ENCODE measurements at regions not wholly inside any gene's neighbourhood (a gene's known extent, or its start where the extent isn't known, plus 50 kb on each side); places are given as distances from the start of the nearest gene placed in this dataset.
A peak's percentile ranks its signal among the peaks of the same experiment; 100 is the strongest.

DNA sequence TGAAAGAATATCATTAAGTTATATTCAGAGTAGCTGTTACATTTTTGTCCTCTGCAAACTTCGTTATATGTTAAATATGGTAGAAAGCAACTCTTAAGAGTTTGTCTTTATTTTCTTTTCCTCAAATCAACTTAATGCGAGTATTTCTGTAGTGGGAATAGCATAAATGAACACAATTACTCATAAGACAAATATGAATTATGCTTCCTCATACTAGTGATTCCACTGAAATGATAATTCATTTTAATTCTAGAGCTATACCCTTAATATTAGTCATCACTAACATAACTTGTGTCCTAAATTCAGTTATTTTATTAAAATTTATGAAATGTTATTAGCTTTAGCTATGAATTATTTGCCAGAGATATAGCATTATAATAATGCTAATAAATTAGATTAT, 820.6 kb upstream of the KCND2 start:
- Histone ChIP-seq H3K9me3 (replicated peaks; ENCODE audit: control insufficient read depth, low read depth, low read length) (no peaks in the 10 kb centered on the region), H3K4me3 (ENCODE audit: low read length) (no peak overlapping the region), H3K4me1 (ENCODE audit: control insufficient read depth, insufficient read depth, low read length) (no peaks in the 10 kb centered on the region), H3K27ac (ENCODE audit: low read length) (no peak overlapping the region), H3K36me3 (ENCODE audit: control insufficient read depth, insufficient read depth, low read length) (no peaks in the 10 kb centered on the region), H3K27me3 (ENCODE audit: control insufficient read depth, insufficient read depth, low read length) (no peaks in the 10 kb centered on the region)
- no peak for DNase-seq
- no CpG with 5 or more reads among the region's 2 CpGs for WGBS (ENCODE audit: insufficient coverage)

GRCh38 chr7:119465798-119466305, 807.1 kb upstream of the KCND2 start:
- no peaks in the 10 kb centered on the region for H3K36me3 ChIP-seq (ENCODE audit: control insufficient read depth, insufficient read depth, low read length)
- no peaks in the 10 kb centered on the region for H3K27me3 ChIP-seq (ENCODE audit: control insufficient read depth, insufficient read depth, low read length)
- no peaks in the 10 kb centered on the region for H3K9me3 ChIP-seq (replicated peaks; ENCODE audit: control insufficient read depth, low read depth, low read length)
- H3K4me1 ChIP-seq (ENCODE audit: control insufficient read depth, insufficient read depth, low read length): no peaks in the 10 kb centered on the region
- H3K27ac ChIP-seq (ENCODE audit: low read length): no peak overlapping the region
- no peak overlapping the region for H3K4me3 ChIP-seq (ENCODE audit: low read length)
- DNase-seq: no peak
- WGBS (ENCODE audit: insufficient coverage): no CpG with 5 or more reads among the region's 1 CpG

DNA sequence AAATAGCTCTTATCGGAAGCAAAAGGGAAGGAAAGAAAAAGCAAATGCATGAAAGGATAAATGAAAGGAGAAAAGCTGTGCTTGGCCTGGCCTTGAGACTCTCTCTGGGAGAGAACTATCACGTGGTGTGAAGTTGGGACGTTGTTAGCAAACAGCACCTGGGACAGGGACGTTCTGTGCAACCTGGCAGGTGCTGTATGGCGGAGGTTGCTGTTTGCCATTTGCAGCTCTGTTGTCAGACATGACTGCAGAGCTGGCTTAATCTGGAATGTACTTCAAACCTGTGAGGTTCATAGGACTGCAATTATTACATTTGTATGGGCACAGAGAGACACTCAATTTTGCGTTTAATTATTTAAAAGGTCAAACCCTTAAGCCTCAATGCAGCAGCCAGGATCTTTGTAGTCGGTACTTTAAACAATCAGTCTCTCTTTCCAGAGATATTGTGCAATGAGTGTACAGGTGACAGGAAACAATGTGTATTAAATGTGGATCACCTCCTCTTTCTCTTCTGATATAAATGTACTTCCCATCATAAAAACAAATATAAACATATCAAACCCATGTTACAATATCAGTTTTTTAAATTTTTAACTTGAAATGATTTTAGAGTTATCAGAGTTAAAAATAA, 800.5 kb upstream of the KCND2 start:
- 26% methylated on average over 5 of the region's 7 CpGs for WGBS (ENCODE audit: insufficient coverage)
- Histone ChIP-seq H3K27ac (ENCODE audit: low read length) (no peak overlapping the region), H3K4me3 (ENCODE audit: low read length) (no peak overlapping the region), H3K4me1 (ENCODE audit: control insufficient read depth, insufficient read depth, low read length) (no peaks in the 10 kb centered on the region), H3K9me3 (replicated peaks; ENCODE audit: control insufficient read depth, low read depth, low read length) (no peaks in the 10 kb centered on the region), H3K27me3 (ENCODE audit: control insufficient read depth, insufficient read depth, low read length) (no peaks in the 10 kb centered on the region), H3K36me3 (ENCODE audit: control insufficient read depth, insufficient read depth, low read length) (no peaks in the 10 kb centered on the region)
- no peak for DNase-seq

- H3K9me3 ChIP-seq (replicated peaks; ENCODE audit: control insufficient read depth, low read depth, low read length): no peaks in the 10 kb centered on the region
- no peaks in the 10 kb centered on the region for H3K27me3 ChIP-seq (ENCODE audit: control insufficient read depth, insufficient read depth, low read length)
- no peaks in the 10 kb centered on the region for H3K4me1 ChIP-seq (ENCODE audit: control insufficient read depth, insufficient read depth, low read length)
- no peak for DNase-seq
- no peaks in the 10 kb centered on the region for H3K36me3 ChIP-seq (ENCODE audit: control insufficient read depth, insufficient read depth, low read length)
- H3K4me3 ChIP-seq (ENCODE audit: low read length): no peak overlapping the region
- no peak overlapping the region for H3K27ac ChIP-seq (ENCODE audit: low read length)
- 20% methylated on average over 1 of the region's 4 CpGs for WGBS (ENCODE audit: insufficient coverage)
Measured at GRCh38 chr7:119482209-119482608, 790.8 kb upstream of the KCND2 start.

GRCh38 chr7:119482671-119483070, 790.3 kb upstream of the KCND2 start:
- no peak overlapping the region for H3K27ac ChIP-seq (ENCODE audit: low read length)
- no CpG with 5 or more reads among the region's 2 CpGs for WGBS (ENCODE audit: insufficient coverage)
- no peaks in the 10 kb centered on the region for H3K36me3 ChIP-seq (ENCODE audit: control insufficient read depth, insufficient read depth, low read length)
- H3K9me3 ChIP-seq (replicated peaks; ENCODE audit: control insufficient read depth, low read depth, low read length): no peaks in the 10 kb centered on the region
- no peaks in the 10 kb centered on the region for H3K27me3 ChIP-seq (ENCODE audit: control insufficient read depth, insufficient read depth, low read length)
- H3K4me3 ChIP-seq (ENCODE audit: low read length): no peak overlapping the region
- no peak for DNase-seq
- no peaks in the 10 kb centered on the region for H3K4me1 ChIP-seq (ENCODE audit: control insufficient read depth, insufficient read depth, low read length)

DNA sequence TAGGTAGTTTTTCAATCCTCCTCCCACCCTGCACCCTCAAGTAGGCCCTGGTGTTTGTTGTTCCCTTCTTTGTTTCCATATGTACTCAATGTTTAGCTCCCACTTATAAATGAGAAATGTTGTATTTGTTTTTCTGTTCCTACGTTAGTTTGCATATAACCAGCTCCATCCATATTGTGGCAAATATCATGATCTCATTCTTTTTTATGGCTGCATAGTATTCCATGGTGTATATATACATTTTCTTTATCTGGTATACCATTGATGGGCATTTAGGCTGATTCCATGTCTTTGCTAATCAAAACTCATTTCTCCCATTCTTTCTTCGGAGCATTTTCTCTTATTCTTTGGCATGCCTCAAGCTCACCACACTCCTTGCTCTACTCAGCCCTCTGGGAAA, 789.6 kb upstream of the KCND2 start:
- no peaks in the 10 kb centered on the region for H3K4me1 ChIP-seq (ENCODE audit: control insufficient read depth, insufficient read depth, low read length)
- DNase-seq: no peak
- WGBS (ENCODE audit: insufficient coverage): no CpG with 5 or more reads among the region's 2 CpGs
- H3K4me3 ChIP-seq (ENCODE audit: low read length): no peak overlapping the region
- no peaks in the 10 kb centered on the region for H3K9me3 ChIP-seq (replicated peaks; ENCODE audit: control insufficient read depth, low read depth, low read length)
- H3K27ac ChIP-seq (ENCODE audit: low read length): no peak overlapping the region
- H3K27me3 ChIP-seq (ENCODE audit: control insufficient read depth, insufficient read depth, low read length): no peaks in the 10 kb centered on the region
- no peaks in the 10 kb centered on the region for H3K36me3 ChIP-seq (ENCODE audit: control insufficient read depth, insufficient read depth, low read length)

GRCh38 chr7:119514326-119514725, 758.6 kb upstream of the KCND2 start:
- H3K4me3 ChIP-seq (ENCODE audit: low read length): no peak overlapping the region
- WGBS (ENCODE audit: insufficient coverage): 50% methylated on average over 1 of the region's 3 CpGs
- no peaks in the 10 kb centered on the region for H3K9me3 ChIP-seq (replicated peaks; ENCODE audit: control insufficient read depth, low read depth, low read length)
- H3K36me3 ChIP-seq (ENCODE audit: control insufficient read depth, insufficient read depth, low read length): no peaks in the 10 kb centered on the region
- no peaks in the 10 kb centered on the region for H3K27me3 ChIP-seq (ENCODE audit: control insufficient read depth, insufficient read depth, low read length)
- no peak overlapping the region for H3K27ac ChIP-seq (ENCODE audit: low read length)
- peak; percentile 5 for DNase-seq
- no peaks in the 10 kb centered on the region for H3K4me1 ChIP-seq (ENCODE audit: control insufficient read depth, insufficient read depth, low read length)

- no peak overlapping the region for H3K4me3 ChIP-seq (ENCODE audit: low read length)
- no CpG with 5 or more reads among the region's 5 CpGs for WGBS (ENCODE audit: insufficient coverage)
- no peaks in the 10 kb centered on the region for H3K9me3 ChIP-seq (replicated peaks; ENCODE audit: control insufficient read depth, low read depth, low read length)
- no peaks in the 10 kb centered on the region for H3K27me3 ChIP-seq (ENCODE audit: control insufficient read depth, insufficient read depth, low read length)
- no peak overlapping the region for H3K27ac ChIP-seq (ENCODE audit: low read length)
- no peak for DNase-seq
- no peaks in the 10 kb centered on the region for H3K36me3 ChIP-seq (ENCODE audit: control insufficient read depth, insufficient read depth, low read length)
- H3K4me1 ChIP-seq (ENCODE audit: control insufficient read depth, insufficient read depth, low read length): no peaks in the 10 kb centered on the region
Measured at GRCh38 chr7:119515214-119515613, 757.8 kb upstream of the KCND2 start.

DNA sequence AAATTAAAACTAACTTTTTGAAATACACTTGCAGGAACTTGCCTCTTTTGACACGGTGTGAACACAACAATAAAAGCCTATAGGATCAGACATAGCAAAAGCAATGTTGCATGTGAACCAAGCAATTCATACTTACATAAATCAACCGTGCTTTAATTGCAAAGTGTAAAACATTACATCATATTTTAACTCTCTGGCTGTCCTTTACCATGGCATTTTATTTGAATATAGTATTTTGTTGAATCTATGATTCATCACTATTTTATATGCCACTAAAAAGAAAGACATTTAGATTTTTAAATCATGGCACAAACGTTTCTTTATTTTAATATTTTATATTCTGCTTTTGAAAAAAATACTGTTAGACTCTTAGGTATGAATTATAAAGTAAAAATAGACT, 757.0 kb upstream of the KCND2 start:
- Histone ChIP-seq H3K27me3 (ENCODE audit: control insufficient read depth, insufficient read depth, low read length) (no peaks in the 10 kb centered on the region), H3K4me3 (ENCODE audit: low read length) (no peak overlapping the region), H3K36me3 (ENCODE audit: control insufficient read depth, insufficient read depth, low read length) (no peaks in the 10 kb centered on the region), H3K4me1 (ENCODE audit: control insufficient read depth, insufficient read depth, low read length) (no peaks in the 10 kb centered on the region), H3K27ac (ENCODE audit: low read length) (no peak overlapping the region), H3K9me3 (replicated peaks; ENCODE audit: control insufficient read depth, low read depth, low read length) (no peaks in the 10 kb centered on the region)
- WGBS (ENCODE audit: insufficient coverage): no CpG with 5 or more reads among the region's 3 CpGs
- no peak for DNase-seq

- WGBS (ENCODE audit: insufficient coverage): 100% methylated on average over 1 of the region's 1 CpG
- Histone ChIP-seq H3K4me3 (ENCODE audit: low read length) (no peak overlapping the region), H3K9me3 (replicated peaks; ENCODE audit: control insufficient read depth, low read depth, low read length) (peaks cover 9% of the 10 kb centered on the region), H3K36me3 (ENCODE audit: control insufficient read depth, insufficient read depth, low read length) (no peaks in the 10 kb centered on the region), H3K27ac (ENCODE audit: low read length) (no peak overlapping the region), H3K27me3 (ENCODE audit: control insufficient read depth, insufficient read depth, low read length) (no peaks in the 10 kb centered on the region), H3K4me1 (ENCODE audit: control insufficient read depth, insufficient read depth, low read length) (no peaks in the 10 kb centered on the region)
- DNase-seq: no peak
Measured at GRCh38 chr7:119522263-119522662, 750.7 kb upstream of the KCND2 start.

DNA sequence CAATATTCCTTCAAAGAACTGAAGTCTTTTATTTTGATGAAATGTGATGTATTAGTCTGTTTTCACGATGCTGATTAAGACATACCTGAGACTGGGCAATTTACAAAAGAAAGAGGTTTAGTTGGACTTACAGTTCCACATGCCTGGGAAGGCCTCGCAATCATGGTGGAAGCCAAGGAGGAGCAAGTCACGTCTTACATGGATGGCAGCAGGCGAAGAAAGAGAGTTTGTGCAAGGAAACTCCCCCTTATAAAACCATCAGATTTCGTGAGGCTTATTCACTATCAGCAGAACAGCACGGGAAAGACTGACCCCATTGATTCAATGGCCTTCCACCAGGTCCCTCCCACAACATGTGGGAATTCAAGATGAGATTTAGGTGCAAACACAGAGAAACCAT, 750.3 kb upstream of the KCND2 start:
- Histone ChIP-seq H3K9me3 (replicated peaks; ENCODE audit: control insufficient read depth, low read depth, low read length) (peaks cover 9% of the 10 kb centered on the region), H3K27ac (ENCODE audit: low read length) (no peak overlapping the region), H3K36me3 (ENCODE audit: control insufficient read depth, insufficient read depth, low read length) (no peaks in the 10 kb centered on the region), H3K27me3 (ENCODE audit: control insufficient read depth, insufficient read depth, low read length) (no peaks in the 10 kb centered on the region), H3K4me3 (ENCODE audit: low read length) (no peak overlapping the region), H3K4me1 (ENCODE audit: control insufficient read depth, insufficient read depth, low read length) (no peaks in the 10 kb centered on the region)
- DNase-seq: no peak
- WGBS (ENCODE audit: insufficient coverage): 100% methylated on average over 1 of the region's 6 CpGs
